ENCODE measurements at regions not wholly inside any gene's neighbourhood (a gene's known extent, or its start where the extent isn't known, plus 50 kb on each side); places are given as distances from the start of the nearest gene placed in this dataset.
"Not testable (repeated sequence)": the region's sequence is repeated elsewhere in the genome, so short reads cannot be mapped to it uniquely, and the experiment has no call there.

GRCh38 chr2:111375320-111375883 lies 254.7 kb downstream of the BCL2L11 start:
- not testable (repeated sequence) for H3K4me3 ChIP-seq (ENCODE audit: insufficient read length, low read depth); H3K9me3 ChIP-seq (ENCODE audit: insufficient read depth, low read length); H3K9ac ChIP-seq (ENCODE audit: insufficient read length, low read depth); DNase-seq (ENCODE audit: low read depth, low spot score); H3K27me3 ChIP-seq (ENCODE audit: insufficient read depth, insufficient read length); H3K4me1 ChIP-seq (ENCODE audit: insufficient read depth, insufficient read length); H3K36me3 ChIP-seq (ENCODE audit: insufficient read depth, insufficient read length, low read length)

- not testable (repeated sequence) for H3K9me3 ChIP-seq (ENCODE audit: insufficient read depth, low read length); H3K36me3 ChIP-seq (ENCODE audit: insufficient read depth, insufficient read length, low read length); H3K27me3 ChIP-seq (ENCODE audit: insufficient read depth, insufficient read length); DNase-seq (ENCODE audit: low read depth, low spot score); H3K4me1 ChIP-seq (ENCODE audit: insufficient read depth, insufficient read length); H3K4me3 ChIP-seq (ENCODE audit: insufficient read length, low read depth); H3K9ac ChIP-seq (ENCODE audit: insufficient read length, low read depth)
These were observed 255.7 kb downstream of the BCL2L11 start for GRCh38 chr2:111376272-111376970.

GRCh38 chr2:111376971-111377352 lies 256.2 kb downstream of the BCL2L11 start:
- not testable (repeated sequence) for H3K36me3 ChIP-seq (ENCODE audit: insufficient read depth, insufficient read length, low read length); H3K4me1 ChIP-seq (ENCODE audit: insufficient read depth, insufficient read length); H3K27me3 ChIP-seq (ENCODE audit: insufficient read depth, insufficient read length); H3K4me3 ChIP-seq (ENCODE audit: insufficient read length, low read depth); H3K9me3 ChIP-seq (ENCODE audit: insufficient read depth, low read length); H3K9ac ChIP-seq (ENCODE audit: insufficient read length, low read depth); DNase-seq (ENCODE audit: low read depth, low spot score)

GRCh38 chr2:111377386-111377959 lies 256.8 kb downstream of the BCL2L11 start:
- H3K4me1 ChIP-seq (ENCODE audit: insufficient read depth, insufficient read length); H3K27me3 ChIP-seq (ENCODE audit: insufficient read depth, insufficient read length); H3K36me3 ChIP-seq (ENCODE audit: insufficient read depth, insufficient read length, low read length); H3K9me3 ChIP-seq (ENCODE audit: insufficient read depth, low read length); H3K4me3 ChIP-seq (ENCODE audit: insufficient read length, low read depth); DNase-seq (ENCODE audit: low read depth, low spot score); H3K9ac ChIP-seq (ENCODE audit: insufficient read length, low read depth): not testable (repeated sequence)

- not testable (repeated sequence) for H3K36me3 ChIP-seq (ENCODE audit: insufficient read depth, insufficient read length, low read length); H3K9ac ChIP-seq (ENCODE audit: insufficient read length, low read depth); H3K4me1 ChIP-seq (ENCODE audit: insufficient read depth, insufficient read length); H3K27me3 ChIP-seq (ENCODE audit: insufficient read depth, insufficient read length); H3K9me3 ChIP-seq (ENCODE audit: insufficient read depth, low read length); DNase-seq (ENCODE audit: low read depth, low spot score); H3K4me3 ChIP-seq (ENCODE audit: insufficient read length, low read depth)
These were observed 257.6 kb downstream of the BCL2L11 start for GRCh38 chr2:111378348-111378747.

GRCh38 chr2:111380733-111381439 lies 260.2 kb downstream of the BCL2L11 start:
- H3K9me3 ChIP-seq (ENCODE audit: insufficient read depth, low read length); H3K36me3 ChIP-seq (ENCODE audit: insufficient read depth, insufficient read length, low read length); DNase-seq (ENCODE audit: low read depth, low spot score); H3K9ac ChIP-seq (ENCODE audit: insufficient read length, low read depth); H3K27me3 ChIP-seq (ENCODE audit: insufficient read depth, insufficient read length); H3K4me3 ChIP-seq (ENCODE audit: insufficient read length, low read depth); H3K4me1 ChIP-seq (ENCODE audit: insufficient read depth, insufficient read length): not testable (repeated sequence)

- H3K4me3 ChIP-seq (ENCODE audit: insufficient read length, low read depth); H3K9me3 ChIP-seq (ENCODE audit: insufficient read depth, low read length); H3K36me3 ChIP-seq (ENCODE audit: insufficient read depth, insufficient read length, low read length); H3K4me1 ChIP-seq (ENCODE audit: insufficient read depth, insufficient read length); H3K27me3 ChIP-seq (ENCODE audit: insufficient read depth, insufficient read length); H3K9ac ChIP-seq (ENCODE audit: insufficient read length, low read depth); DNase-seq (ENCODE audit: low read depth, low spot score): not testable (repeated sequence)
These were observed 261.0 kb downstream of the BCL2L11 start for GRCh38 chr2:111381530-111382306.

- DNase-seq (ENCODE audit: low read depth, low spot score); H3K4me3 ChIP-seq (ENCODE audit: insufficient read length, low read depth); H3K36me3 ChIP-seq (ENCODE audit: insufficient read depth, insufficient read length, low read length); H3K4me1 ChIP-seq (ENCODE audit: insufficient read depth, insufficient read length); H3K9ac ChIP-seq (ENCODE audit: insufficient read length, low read depth); H3K27me3 ChIP-seq (ENCODE audit: insufficient read depth, insufficient read length); H3K9me3 ChIP-seq (ENCODE audit: insufficient read depth, low read length): not testable (repeated sequence)
These were observed 261.8 kb downstream of the BCL2L11 start for GRCh38 chr2:111382507-111382906.

GRCh38 chr2:111383311-111383710 lies 262.6 kb downstream of the BCL2L11 start:
- DNase-seq (ENCODE audit: low read depth, low spot score); H3K4me1 ChIP-seq (ENCODE audit: insufficient read depth, insufficient read length); H3K4me3 ChIP-seq (ENCODE audit: insufficient read length, low read depth); H3K27me3 ChIP-seq (ENCODE audit: insufficient read depth, insufficient read length); H3K36me3 ChIP-seq (ENCODE audit: insufficient read depth, insufficient read length, low read length); H3K9ac ChIP-seq (ENCODE audit: insufficient read length, low read depth); H3K9me3 ChIP-seq (ENCODE audit: insufficient read depth, low read length): not testable (repeated sequence)

GRCh38 chr2:111385226-111385957 lies 264.7 kb downstream of the BCL2L11 start:
- not testable (repeated sequence) for DNase-seq (ENCODE audit: low read depth, low spot score); H3K9ac ChIP-seq (ENCODE audit: insufficient read length, low read depth); H3K4me3 ChIP-seq (ENCODE audit: insufficient read length, low read depth); H3K36me3 ChIP-seq (ENCODE audit: insufficient read depth, insufficient read length, low read length); H3K9me3 ChIP-seq (ENCODE audit: insufficient read depth, low read length); H3K27me3 ChIP-seq (ENCODE audit: insufficient read depth, insufficient read length); H3K4me1 ChIP-seq (ENCODE audit: insufficient read depth, insufficient read length)

- H3K36me3 ChIP-seq (ENCODE audit: insufficient read depth, insufficient read length, low read length); H3K4me3 ChIP-seq (ENCODE audit: insufficient read length, low read depth); H3K27me3 ChIP-seq (ENCODE audit: insufficient read depth, insufficient read length); H3K4me1 ChIP-seq (ENCODE audit: insufficient read depth, insufficient read length); H3K9ac ChIP-seq (ENCODE audit: insufficient read length, low read depth); H3K9me3 ChIP-seq (ENCODE audit: insufficient read depth, low read length); DNase-seq (ENCODE audit: low read depth, low spot score): not testable (repeated sequence)
These were observed 269.9 kb downstream of the BCL2L11 start for GRCh38 chr2:111390605-111391004.

All from NT2/D1 (cell line).